WTC11 (cell line): ENCODE measurements at regions not wholly inside any gene's neighbourhood (a gene's known extent, or its start where the extent isn't known, plus 50 kb on each side); places are given as distances from the start of the nearest gene placed in this dataset.

Source experiments
- ATAC-seq: fragments of 200-7000 bp; cut with Tn5 transposase; 2 replicates; pipeline ENCODE4 v1.10.0; 2021; ENCODE audit warnings: mild to moderate bottlenecking, moderate library complexity
- CTCF ChIA-PET: fragments of 300-600 bp; sonication (Branson Sonifier 250); formaldehyde crosslinking; loops from one replicate; lab custom pipeline; 2021; ENCODE audit warnings: antibody characterized with exemption; lab: Charles Lee
- POLR2A ChIA-PET: fragments of 350-600 bp; sonication (Branson Sonifier 250); formaldehyde crosslinking; loops from one replicate; lab custom pipeline; 2021; ENCODE audit warnings: antibody characterized with exemption; lab: Charles Lee
- DNase-seq: peaks from one replicate; pipeline ENCODE4 v3.0.0; 2021; ENCODE audit warnings: low spot score
- H3K27ac Mint-ChIP-seq: 2 replicates; pipeline ENCODE4 v1.8.0; 2021; ENCODE audit warnings: mixed read lengths
- H3K27me3 Mint-ChIP-seq: 2 replicates; pipeline ENCODE4 v1.8.0; 2021; ENCODE audit warnings: low read depth, mild to moderate bottlenecking, moderate library complexity, mixed read lengths
- H3K36me3 Mint-ChIP-seq: 2 replicates; pipeline ENCODE4 v1.8.0; 2021; ENCODE audit warnings: mixed read lengths
- H3K4me1 Mint-ChIP-seq: 2 replicates; pipeline ENCODE4 v1.8.0; 2022; ENCODE audit warnings: mixed read lengths
- H3K4me3 Mint-ChIP-seq: 2 replicates; pipeline ENCODE4 v1.8.0; 2021; ENCODE audit warnings: mild to moderate bottlenecking, moderate library complexity, mixed read lengths
- H3K9me3 Mint-ChIP-seq: 2 replicates; pipeline ENCODE4 v1.8.0; 2021; ENCODE audit warnings: mixed read lengths
- ATF1 ChIP-seq: sonication (generic); formaldehyde crosslinking; IDR thresholded peaks from 2 replicates; pipeline ENCODE4 v1.8.1; 2023; ENCODE audit warnings: mild to moderate bottlenecking, moderate library complexity, missing genetic modification reagents
- CREM ChIP-seq: sonication (generic); formaldehyde crosslinking; IDR thresholded peaks from 2 replicates; pipeline ENCODE4 v1.8.1; 2022; ENCODE audit warnings: mild to moderate bottlenecking, missing genetic modification reagents, moderate library complexity
- EMX1 ChIP-seq: fragments of 250-450 bp; sonication (Bioruptor Pico); IDR thresholded peaks from 2 replicates; pipeline ENCODE4 v1.8.0; 2021; ENCODE audit warnings: mild to moderate bottlenecking
- GTF2I ChIP-seq: fragments of 250-450 bp; sonication (Bioruptor Pico); conservative IDR thresholded peaks from 2 replicates; pipeline ENCODE4 v1.4.0; 2021; ENCODE audit warnings: mild to moderate bottlenecking
- HMGA2 ChIP-seq: fragments of 250-450 bp; sonication (Bioruptor Pico); IDR thresholded peaks from 2 replicates; pipeline ENCODE4 v1.4.0; 2021; ENCODE audit warnings: mild to moderate bottlenecking, moderate library complexity
- MXD4 ChIP-seq: fragments of 250-450 bp; sonication (Bioruptor Pico); IDR thresholded peaks from 2 replicates; pipeline ENCODE4 v1.8.0; 2021; ENCODE audit warnings: mild to moderate bottlenecking, moderate library complexity, borderline replicate concordance
- NR2C2 ChIP-seq: sonication (generic); formaldehyde crosslinking; IDR thresholded peaks from 2 replicates; pipeline ENCODE4 v1.8.0; 2022; ENCODE audit warnings: mild to moderate bottlenecking, missing genetic modification reagents
- SMAD4 ChIP-seq: sonication (generic); formaldehyde crosslinking; IDR thresholded peaks from 2 replicates; pipeline ENCODE4 v1.8.0; 2022; ENCODE audit warnings: mild to moderate bottlenecking, missing genetic modification reagents
- SOX15 ChIP-seq: fragments of 250-450 bp; sonication (Bioruptor Pico); IDR thresholded peaks from 2 replicates; pipeline ENCODE4 v1.9.0; 2021; ENCODE audit warnings: mild to moderate bottlenecking
- ZBTB21 ChIP-seq: sonication (generic); formaldehyde crosslinking; IDR thresholded peaks from 2 replicates; pipeline ENCODE4 v1.8.1; 2023; ENCODE audit warnings: mild to moderate bottlenecking, missing genetic modification reagents, borderline replicate concordance
- ZNF138 ChIP-seq: sonication (generic); formaldehyde crosslinking; conservative IDR thresholded peaks from 2 replicates; pipeline ENCODE4 v1.8.1; 2022; ENCODE audit warnings: mild to moderate bottlenecking, moderate library complexity, missing genetic modification reagents
- ZNF232 ChIP-seq: sonication (generic); formaldehyde crosslinking; IDR thresholded peaks from 2 replicates; pipeline ENCODE4 v1.8.0; 2022; ENCODE audit warnings: mild to moderate bottlenecking, missing genetic modification reagents
- ZNF532 ChIP-seq: fragments of 250-450 bp; sonication (Bioruptor Pico); IDR thresholded peaks from 2 replicates; pipeline ENCODE4 v1.9.0; 2021; ENCODE audit warnings: mild to moderate bottlenecking, borderline replicate concordance
- ZNF671 ChIP-seq: fragments of 250-450 bp; sonication (Bioruptor Pico); IDR thresholded peaks from 2 replicates; pipeline ENCODE4 v1.8.0; 2021; ENCODE audit warnings: mild to moderate bottlenecking
- TF ChIP-seq, protein P1 (sequence below): sonication (generic); formaldehyde crosslinking; IDR thresholded peaks from 2 replicates; pipeline ENCODE4 v1.8.0; 2022; ENCODE audit warnings: mild to moderate bottlenecking, missing genetic modification reagents
- TF ChIP-seq, protein P2 (sequence below): sonication (generic); formaldehyde crosslinking; IDR thresholded peaks from 2 replicates; pipeline ENCODE4 v1.8.0; 2023; ENCODE audit warnings: missing genetic modification reagents

DNA sequence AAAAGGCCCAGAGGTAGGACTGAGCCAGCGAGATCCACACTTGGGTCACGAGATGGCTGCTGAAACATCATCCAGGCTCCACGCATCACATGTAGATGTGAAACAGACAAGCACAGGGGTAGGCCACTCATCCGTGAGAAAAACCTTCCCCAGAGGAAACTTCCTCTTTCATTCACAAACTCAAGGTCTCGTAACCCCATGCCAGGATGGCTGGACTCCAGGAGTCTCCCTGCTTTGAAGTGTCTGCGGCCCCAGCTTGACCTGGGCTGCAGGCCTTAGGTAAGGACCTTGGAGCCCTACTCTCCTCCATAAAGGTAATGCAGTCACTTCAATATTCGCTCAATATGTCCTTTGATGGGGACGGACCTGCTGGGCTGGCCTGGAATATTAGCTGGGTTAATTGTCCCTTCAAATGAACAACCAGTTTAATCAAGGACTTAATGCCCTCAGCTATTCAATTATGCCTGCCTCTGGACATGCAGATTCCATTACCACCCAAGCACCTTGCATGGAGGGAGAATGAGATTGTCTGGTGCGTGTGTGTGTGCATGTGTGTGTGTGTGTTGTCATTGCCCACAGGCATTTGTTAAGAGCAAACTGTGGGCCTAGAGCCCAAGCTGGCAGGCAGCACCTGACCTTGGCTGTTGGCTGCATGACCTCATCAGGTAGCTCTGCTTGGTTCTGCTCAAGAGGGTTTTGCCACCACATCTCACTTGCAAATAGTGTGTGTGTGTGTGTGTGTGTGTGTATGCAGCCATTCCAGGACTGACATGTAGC is 186.9 kb upstream of the TLE3 start:
- peaks cover 19% of the 10 kb centered on the region for H3K4me1 Mint-ChIP-seq
- CTCF ChIA-PET: interaction anchor here (1.4 kb wide), 1 partner anchor 203 kb away, joined by 3 read pairs; no protein-coding TSS in a partner anchor
- H3K36me3 Mint-ChIP-seq: no peaks in the 10 kb centered on the region
- DNase-seq (no peak), ATAC-seq (no peak)
- H3K27ac Mint-ChIP-seq: no peak overlapping the region
- peaks cover 5% of the 10 kb centered on the region for H3K9me3 Mint-ChIP-seq
- POLR2A ChIA-PET: no interaction called here
- no peaks in the 10 kb centered on the region for H3K27me3 Mint-ChIP-seq
- H3K4me3 Mint-ChIP-seq: no peak overlapping the region
- TF ChIP-seq ZNF232: no peak
- no peak for TF ChIP-seq ZNF671
- TF ChIP-seq ATF1: no peak
- TF ChIP-seq CREM (CRISPR knock-in tag): no peak
- no peak for TF ChIP-seq MXD4 (CRISPR knock-in tag)
- no peak for TF ChIP-seq ZNF138 (CRISPR knock-in tag)
- TF ChIP-seq ZBTB21 (CRISPR knock-in tag): no peak
- TF ChIP-seq, protein P1, sequence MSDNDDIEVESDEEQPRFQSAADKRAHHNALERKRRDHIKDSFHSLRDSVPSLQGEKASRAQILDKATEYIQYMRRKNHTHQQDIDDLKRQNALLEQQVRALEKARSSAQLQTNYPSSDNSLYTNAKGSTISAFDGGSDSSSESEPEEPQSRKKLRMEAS (CRISPR knock-in tag): no peak
- no peak for TF ChIP-seq SOX15 (CRISPR knock-in tag)
- no peak for TF ChIP-seq HMGA2 (CRISPR knock-in tag)
- TF ChIP-seq ZNF532 (CRISPR knock-in tag): no peak
- TF ChIP-seq SMAD4 (CRISPR knock-in tag): no peak

DNA sequence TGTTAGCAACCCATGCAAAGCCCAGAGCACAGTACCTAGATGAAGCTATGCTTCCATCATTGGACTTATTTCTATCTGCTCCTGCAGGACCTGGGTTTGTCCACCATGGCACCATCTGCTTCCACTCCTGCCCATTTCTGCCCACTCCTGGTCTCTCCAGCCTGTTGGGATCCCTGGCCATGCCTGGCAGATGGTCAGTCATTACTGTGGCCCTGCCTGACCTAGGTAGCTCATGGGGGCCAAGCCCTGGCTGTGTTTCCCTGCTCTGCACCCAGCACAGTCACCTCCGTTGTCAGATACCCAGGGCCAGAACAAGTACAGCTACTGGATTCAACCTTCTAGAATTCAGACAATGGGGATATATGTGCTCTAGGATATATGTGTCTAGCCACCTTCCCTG is 185.8 kb upstream of the TLE3 start:
- POLR2A ChIA-PET: no interaction called here
- no peak for ATAC-seq
- no peak overlapping the region for H3K4me3 Mint-ChIP-seq
- peaks cover 12% of the 10 kb centered on the region for H3K4me1 Mint-ChIP-seq
- TF ChIP-seq NR2C2 (no peak), GTF2I (CRISPR knock-in tag) (no peak)
- TF ChIP-seq, protein P2, sequence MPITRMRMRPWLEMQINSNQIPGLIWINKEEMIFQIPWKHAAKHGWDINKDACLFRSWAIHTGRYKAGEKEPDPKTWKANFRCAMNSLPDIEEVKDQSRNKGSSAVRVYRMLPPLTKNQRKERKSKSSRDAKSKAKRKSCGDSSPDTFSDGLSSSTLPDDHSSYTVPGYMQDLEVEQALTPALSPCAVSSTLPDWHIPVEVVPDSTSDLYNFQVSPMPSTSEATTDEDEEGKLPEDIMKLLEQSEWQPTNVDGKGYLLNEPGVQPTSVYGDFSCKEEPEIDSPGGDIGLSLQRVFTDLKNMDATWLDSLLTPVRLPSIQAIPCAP: no peak
- peaks cover 5% of the 10 kb centered on the region for H3K9me3 Mint-ChIP-seq
- H3K36me3 Mint-ChIP-seq: no peaks in the 10 kb centered on the region
- no peaks in the 10 kb centered on the region for H3K27me3 Mint-ChIP-seq
- H3K27ac Mint-ChIP-seq: no peak overlapping the region
- CTCF ChIA-PET: no interaction called here
- no peak for DNase-seq

DNA sequence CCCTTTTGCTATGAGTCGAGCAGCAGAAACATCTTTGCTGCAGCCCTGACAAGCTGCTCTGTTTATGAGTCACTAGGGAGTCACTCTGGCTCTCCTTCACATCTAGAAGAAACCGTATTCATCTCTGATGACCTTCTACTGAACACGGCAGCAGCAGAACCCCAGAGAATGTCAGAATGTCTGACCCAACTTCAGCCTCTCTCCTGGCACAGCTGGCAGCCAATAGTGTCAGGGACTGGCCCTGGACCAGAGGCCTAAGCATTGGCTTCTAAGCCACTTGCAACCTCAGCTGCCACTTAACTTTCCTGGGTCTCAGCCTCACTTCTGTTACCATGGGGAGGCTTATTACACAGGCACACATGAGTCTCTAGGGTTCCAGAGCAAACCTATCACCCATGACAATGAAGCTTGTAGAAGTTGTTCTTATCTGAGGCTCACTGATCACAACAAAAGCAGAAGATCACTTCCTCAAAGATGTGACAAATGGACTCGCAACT is 184.1 kb upstream of the TLE3 start:
- peaks cover 5% of the 10 kb centered on the region for H3K9me3 Mint-ChIP-seq
- H3K4me3 Mint-ChIP-seq: no peak overlapping the region
- H3K27ac Mint-ChIP-seq: no peak overlapping the region
- ChIA-PET POLR2A (no interaction called here), CTCF (no interaction called here)
- H3K4me1 Mint-ChIP-seq: peaks cover 12% of the 10 kb centered on the region
- no peaks in the 10 kb centered on the region; the same call in 1 of the 2 replicates for H3K27me3 Mint-ChIP-seq
- no peaks in the 10 kb centered on the region for H3K36me3 Mint-ChIP-seq
- no peak for TF ChIP-seq EMX1 (CRISPR knock-in tag)
- no peak for TF ChIP-seq SMAD4 (CRISPR knock-in tag)
- DNase-seq (no peak), ATAC-seq (no peak)
